Anterior cingulate cortex (tissue), 58 donors: ENCODE measurements at regions not wholly inside any gene's neighbourhood (a gene's known extent, or its start where the extent isn't known, plus 50 kb on each side); places are given as distances from the start of the nearest gene placed in this dataset.

Experiments
- DNase-seq, 58 donors: peaks; one replicate each; lab custom pipeline; 2025; lab: John Stamatoyannopoulos, UW

DNA sequence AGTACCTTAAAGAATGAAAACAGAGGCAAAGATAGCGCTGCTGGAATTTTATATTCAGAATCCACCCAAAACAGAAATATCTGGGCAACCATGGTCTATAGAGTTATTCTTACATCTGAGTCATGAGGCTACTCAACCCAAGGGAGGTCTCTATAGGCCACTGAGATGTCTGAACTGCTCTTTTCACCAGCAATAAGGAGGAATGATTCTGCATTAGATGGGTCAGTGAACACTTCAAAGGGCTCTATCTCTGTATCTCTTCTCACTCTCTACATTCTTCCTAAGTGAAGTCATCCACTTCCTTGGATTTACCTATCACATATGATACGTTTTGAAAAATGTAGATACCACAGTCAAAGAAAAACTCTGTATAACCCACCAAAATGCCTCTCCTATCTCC lies 90.2 kb upstream of the NGF start:
- DNase-seq, result no peak

- DNase-seq, result no peak
These were observed 88.9 kb upstream of the NGF start for GRCh38 chr1:115426956-115427355.

DNA sequence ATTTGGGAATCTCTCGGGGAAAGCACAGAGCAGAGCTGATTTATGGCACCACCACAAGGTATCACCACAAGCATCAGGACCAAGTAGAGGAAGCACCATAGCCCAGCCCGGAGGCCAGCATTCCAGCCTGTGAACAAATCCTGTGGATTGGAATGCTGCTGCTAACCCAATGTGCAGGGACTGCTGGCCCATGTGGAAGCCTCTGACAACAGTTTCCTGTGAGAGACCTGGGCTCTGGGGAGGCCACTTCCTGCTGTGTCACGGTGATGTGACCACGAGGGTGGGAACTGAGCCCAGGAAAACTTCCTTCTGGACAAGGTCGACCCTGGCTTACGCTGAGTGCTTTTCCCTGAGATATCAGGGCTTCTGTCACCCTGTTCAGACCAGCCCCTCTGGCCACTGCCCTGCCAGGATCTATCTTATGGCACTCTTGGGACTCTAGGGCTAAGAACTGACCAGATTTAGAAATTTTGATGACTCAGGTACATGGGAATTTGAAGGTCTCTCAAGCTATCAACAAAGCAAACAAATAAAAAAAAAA lies 88.3 kb upstream of the NGF start:
- no peak for DNase-seq

GRCh38 chr1:115425442-115425841 lies 87.4 kb upstream of the NGF start:
- no peak for DNase-seq

- DNase-seq, result no peak
These were observed 85.7 kb upstream of the NGF start for GRCh38 chr1:115423776-115424175.

GRCh38 chr1:115419571-115419970 lies 81.5 kb upstream of the NGF start:
- DNase-seq, result no peak

GRCh38 chr1:115413621-115414020 lies 75.6 kb upstream of the NGF start:
- DNase-seq, result no peak

- no peak for DNase-seq
These were observed 75.2 kb upstream of the NGF start for GRCh38 chr1:115413208-115413607.

GRCh38 chr1:115412733-115413132 lies 74.7 kb upstream of the NGF start:
- no peak for DNase-seq

- no peak for DNase-seq
These were observed 74.2 kb upstream of the NGF start for GRCh38 chr1:115412286-115412685.

GRCh38 chr1:115411371-115412063 lies 73.5 kb upstream of the NGF start:
- DNase-seq, result no peak

- no peak for DNase-seq
These were observed 71.3 kb upstream of the NGF start for GRCh38 chr1:115409094-115410015.

- no peak for DNase-seq
These were observed 70.5 kb upstream of the NGF start for GRCh38 chr1:115408533-115408932.

DNA sequence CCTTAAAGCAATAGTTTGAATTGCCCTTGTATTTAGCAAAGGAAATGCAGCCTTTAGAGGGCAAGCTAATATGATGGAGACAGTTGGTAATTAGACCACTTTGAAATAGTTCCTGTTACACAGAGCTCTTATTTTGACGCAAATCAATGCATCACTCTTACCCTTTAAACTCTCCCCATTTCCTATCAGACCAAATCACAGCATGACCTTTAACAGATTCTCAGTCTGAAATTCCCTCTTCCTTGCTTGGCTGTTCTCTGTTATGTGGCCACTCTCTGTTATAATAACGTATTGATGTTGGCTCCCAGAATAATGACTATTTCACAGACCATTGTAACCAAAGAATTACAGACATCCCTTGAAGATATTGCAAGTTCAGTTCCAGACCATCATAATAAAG lies 66.9 kb upstream of the NGF start:
- DNase-seq, result no peak

DNA sequence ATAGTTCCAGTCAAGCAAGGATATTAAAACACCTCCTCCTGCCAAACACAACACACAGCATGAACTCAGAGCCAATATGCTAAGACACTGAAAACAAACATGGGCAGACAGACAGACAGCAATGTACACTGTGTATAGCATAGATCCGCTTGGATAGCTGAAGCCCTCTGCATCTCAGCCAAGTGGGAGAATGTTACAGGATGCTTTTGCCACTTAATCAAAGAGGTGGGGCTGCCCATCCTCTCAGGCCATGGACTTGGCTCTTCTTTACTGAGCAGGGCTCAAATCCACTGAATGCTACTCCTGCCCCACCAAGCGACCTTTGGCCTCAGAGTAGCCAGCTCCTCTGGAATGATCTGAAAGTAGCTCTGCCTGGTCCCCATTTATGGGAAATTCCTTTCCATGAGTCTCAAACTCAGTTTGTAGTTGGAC lies 64.7 kb upstream of the NGF start:
- DNase-seq, result no peak

- DNase-seq, result no peak
These were observed 63.6 kb upstream of the NGF start for GRCh38 chr1:115401676-115402075.

DNA sequence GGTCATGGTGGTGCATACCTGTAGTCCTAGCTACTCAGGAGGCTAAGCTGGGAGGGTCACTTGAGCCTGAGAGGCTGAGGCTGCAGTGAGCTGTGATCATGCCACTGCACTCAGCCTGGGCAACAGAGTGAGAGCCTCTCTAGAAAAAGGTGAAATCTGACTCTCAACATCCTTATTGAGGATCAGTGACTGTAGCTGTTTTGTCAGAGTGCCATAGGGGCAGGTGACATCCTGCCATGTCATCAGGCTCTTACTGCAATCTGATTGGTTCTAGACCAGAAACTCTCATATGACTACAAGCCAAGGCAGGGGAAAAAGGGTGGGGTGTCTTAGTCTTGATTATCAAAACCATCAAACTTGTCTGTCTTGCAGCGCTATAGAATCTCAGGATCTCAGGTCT lies 62.8 kb upstream of the NGF start:
- no peak for DNase-seq

DNA sequence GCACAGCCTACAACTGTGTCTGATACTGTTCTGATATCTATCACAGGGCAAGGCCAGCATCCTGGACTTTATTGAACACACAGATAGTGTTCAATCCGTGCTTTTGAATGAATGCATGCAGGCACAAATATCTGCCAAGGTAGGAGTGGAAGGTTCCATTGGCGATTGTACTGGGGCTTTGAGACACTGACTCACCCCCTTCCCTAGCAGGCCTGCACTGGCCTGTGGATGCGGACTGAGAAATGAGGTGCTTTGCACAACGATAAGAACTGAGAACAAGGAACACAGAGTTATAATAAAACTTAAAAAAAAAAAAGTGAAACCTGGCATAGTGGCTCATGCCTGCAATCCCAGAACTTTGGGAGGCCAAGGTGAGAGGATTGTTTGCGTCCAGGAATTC lies 62.4 kb upstream of the NGF start:
- DNase-seq, result no peak

GRCh38 chr1:115398745-115399144 lies 60.7 kb upstream of the NGF start:
- DNase-seq, result no peak
